HG03060 (cell line): ENCODE measurements at regions not wholly inside any gene's neighbourhood (a gene's known extent, or its start where the extent isn't known, plus 50 kb on each side); places are given as distances from the start of the nearest gene placed in this dataset.
"Not testable (repeated sequence)": the region's sequence is repeated elsewhere in the genome, so short reads cannot be mapped to it uniquely, and the experiment has no call there.

Experiments
- ATAC-seq: cut with Tn5 transposase; IDR thresholded peaks from one replicate; pipeline ENCODE4 v1.9.1; 2021; ENCODE audit warnings: low read depth, moderate number of reproducible peaks; ENCODE audit not compliant: unreplicated experiment

DNA sequence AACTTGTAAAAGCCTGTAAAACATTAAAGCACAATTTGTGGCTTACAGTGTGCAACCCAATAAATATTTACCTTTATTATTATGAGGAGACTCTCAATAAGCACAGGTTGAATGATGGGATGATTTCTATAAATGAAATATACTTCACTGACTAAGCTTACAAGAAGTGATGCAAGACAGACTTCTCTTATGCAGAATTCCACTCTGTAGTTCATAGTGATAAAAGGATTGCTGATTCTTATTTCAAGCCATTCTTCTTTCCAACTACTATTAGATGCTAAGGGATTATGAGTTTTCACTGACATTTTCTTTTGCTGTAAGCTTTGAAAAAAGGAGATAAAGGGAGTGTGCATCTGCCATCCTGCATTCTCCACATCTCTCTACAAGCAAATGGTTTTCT lies 149.0 kb upstream of the ARG1 start:
- no peak for ATAC-seq

DNA sequence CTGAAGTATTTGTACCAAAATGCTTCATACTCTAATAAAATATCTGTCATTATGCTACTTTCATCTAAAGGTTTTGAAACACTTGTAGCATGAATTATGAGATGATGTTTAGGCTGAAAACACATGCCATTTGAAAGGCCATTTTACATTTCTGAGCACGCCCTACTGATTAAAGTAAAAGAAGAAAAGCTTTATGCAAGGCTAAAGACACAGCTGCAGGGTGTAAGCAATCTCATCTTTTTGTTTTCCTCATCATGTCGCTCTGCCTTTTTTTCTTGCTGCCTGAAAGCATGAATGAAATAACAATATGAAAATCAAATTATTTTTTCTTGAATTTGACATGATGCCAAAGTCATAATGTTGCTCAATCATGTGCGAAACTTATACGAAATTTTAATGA lies 148.6 kb upstream of the ARG1 start:
- ATAC-seq: no peak

DNA sequence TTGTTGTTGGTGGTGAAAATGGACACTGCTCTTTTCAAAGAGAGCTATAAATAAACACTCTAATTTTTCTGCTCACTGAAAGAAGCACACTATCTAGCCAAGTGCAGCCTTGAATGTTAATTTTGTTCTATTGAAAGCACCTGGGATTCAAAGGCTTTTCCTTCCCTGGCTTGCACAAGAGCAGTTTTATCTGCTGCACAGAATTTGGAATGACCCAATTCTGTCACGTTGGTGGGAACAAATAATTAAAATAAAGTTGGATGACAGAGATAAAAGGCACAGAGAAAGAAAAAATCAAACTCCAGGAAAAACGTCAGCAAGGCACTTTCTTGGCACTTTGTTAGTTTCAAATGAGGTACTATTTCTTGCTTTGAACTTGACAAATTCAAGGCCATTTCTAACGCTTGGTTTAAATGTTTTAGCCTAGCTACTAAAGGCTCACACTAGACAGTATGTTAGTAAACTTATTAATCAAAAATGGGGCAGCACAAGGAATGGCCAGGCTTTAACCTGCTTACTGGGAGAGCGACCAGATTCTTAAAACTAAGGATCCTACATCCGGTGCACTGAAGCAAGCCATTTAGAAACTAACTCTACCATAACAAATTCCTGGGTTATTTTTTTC lies 145.5 kb upstream of the ARG1 start:
- no peak for ATAC-seq

DNA sequence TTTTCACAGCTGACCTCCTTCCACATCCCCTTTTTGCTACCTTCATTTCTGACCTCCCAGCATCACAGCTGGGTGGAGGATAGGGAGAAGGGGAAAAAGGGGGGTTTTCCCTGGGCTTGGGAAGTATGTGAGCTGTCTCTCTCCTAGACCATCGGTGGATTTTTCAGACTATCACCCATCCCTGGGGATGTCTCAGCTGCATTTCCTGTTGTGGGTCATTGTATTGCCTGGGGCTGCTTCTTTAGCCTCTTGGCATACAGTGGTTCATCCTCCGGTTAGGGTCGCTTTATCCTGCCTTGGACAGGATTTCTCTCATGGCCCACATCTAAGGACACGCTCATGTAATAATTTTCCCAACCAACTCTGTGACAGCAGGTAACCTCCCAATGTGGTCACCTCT lies 142.5 kb upstream of the ARG1 start:
- no peak for ATAC-seq

DNA sequence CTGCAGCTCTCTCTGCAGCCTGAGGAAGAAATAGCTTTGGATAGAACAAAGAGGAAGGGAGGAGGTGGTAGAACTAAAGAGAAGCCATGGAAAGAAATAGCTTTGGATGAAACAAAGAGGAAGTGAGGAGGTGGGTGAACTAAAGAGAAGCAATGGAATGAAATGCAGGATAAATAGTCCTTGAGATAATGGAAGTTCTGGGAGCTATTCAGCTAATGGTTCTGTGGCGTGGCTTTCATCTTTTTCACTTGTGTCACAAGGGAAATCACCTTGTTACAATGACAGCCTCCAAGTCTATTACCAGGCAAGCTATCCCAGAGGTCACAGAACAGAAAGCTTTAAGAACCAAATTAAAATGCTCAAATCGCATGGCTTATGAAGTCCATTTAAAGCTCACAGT lies 141.3 kb upstream of the ARG1 start:
- ATAC-seq: no peak

DNA sequence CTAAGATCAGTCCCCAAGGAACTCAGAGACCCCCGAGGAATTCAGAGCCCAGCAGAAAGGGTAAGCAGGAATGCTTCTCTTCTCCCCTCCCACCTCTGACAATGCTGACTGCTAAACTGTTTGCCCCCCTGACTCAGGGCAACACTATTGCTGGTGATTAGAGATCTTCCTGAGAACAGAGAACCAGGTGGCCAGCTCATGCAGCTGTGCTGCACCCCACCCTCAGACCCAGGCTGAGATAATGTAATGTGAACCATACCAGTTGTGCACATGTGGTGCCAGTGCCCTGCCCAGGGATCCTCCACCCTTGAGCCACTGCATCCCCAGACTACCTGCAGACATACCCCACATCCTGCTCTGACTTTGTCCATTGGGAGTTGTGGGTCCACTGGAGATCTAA lies 139.1 kb upstream of the ARG1 start:
- no peak for ATAC-seq

DNA sequence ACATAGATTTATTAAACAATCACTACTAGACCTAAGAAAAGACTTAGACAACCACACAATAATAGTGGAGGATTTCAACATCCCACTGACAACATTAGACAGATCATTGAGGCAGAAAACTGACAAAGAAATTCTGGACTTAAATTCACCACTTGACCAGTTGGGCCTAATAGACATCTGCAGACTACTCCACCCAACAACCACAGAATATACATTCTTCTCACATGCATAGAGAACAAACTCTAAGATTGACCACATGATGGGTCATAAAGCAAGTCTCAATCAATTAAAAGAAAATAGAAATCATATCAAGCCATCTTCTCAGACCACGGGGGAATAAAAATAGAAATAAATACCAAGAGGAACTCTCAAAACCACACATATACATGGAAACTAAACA lies 136.7 kb upstream of the ARG1 start:
- ATAC-seq: no peak

DNA sequence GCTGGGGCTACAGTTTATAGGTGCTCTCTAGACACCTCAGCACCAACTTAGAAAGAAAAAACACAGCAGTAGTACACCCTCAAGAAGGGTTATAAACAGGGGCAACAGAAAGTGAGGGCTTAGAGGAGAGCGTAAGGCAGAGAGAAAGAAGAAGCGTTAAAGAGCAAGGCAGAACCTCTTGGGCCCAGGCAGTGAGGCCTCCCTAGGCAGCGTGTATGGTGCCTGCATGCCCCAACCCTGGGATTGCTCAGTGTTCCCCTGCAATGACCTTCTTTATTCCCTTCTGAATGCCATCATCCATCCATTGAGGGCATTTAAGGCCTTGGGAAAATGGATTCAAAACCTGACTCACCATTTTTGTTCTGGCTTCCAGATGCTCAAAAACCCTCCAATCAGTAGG lies 130.0 kb upstream of the ARG1 start:
- no peak for ATAC-seq

DNA sequence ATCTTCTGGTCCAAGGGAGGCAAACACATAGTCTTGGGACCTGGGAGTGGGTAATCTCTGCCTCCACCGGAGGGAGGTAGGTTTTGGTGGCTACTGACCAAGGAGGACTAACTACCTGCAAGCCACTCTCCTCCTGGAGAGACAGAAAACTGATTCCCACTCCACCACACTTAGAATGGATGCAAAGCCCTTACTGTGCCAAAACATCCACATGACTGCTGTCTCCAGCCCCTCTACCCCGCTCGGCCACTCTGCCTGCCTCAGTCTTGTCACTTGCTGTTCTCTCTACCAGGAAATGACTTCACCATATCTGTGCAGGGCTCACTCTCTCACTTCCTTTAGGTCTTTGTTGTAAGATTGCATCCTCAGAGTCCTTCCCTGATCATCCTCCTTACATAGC lies 129.5 kb upstream of the ARG1 start:
- no peak for ATAC-seq

DNA sequence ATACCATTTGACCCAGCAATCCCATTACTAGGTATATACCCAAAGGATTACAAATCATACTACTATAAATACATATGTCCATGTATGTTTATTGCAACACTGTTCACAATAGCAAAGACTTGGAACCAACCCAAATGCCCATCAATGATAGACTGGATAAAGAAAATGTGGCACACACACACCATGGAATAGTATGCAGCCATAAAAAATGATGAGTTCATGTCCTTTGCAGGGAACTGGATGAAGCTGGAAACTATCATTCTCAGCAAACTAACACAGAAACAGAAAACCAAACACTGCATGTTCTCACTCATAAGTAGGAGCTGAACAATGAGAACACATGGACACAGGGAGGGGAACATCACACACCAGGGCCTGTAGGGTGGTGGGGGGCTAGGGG lies 127.7 kb upstream of the ARG1 start:
- ATAC-seq: not testable (repeated sequence)

DNA sequence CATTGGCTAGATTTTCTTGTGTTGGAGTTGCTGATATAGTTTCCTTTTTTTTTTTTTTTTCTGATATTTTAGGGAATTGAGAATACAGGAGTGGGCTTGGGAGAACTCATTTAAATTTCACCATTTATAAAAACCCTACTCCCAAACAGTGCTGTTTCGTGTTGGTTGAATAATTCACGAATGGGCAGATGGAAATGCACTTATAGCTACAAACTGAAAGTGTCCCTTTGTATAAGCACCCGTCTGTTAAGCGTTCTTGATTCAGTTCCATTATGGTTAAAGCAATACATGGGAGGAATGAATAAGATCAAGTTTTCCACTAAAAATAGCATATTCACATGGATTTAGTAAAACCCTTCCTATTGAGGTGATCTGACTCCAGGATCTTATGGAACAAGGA lies 122.2 kb upstream of the ARG1 start:
- ATAC-seq: no peak

DNA sequence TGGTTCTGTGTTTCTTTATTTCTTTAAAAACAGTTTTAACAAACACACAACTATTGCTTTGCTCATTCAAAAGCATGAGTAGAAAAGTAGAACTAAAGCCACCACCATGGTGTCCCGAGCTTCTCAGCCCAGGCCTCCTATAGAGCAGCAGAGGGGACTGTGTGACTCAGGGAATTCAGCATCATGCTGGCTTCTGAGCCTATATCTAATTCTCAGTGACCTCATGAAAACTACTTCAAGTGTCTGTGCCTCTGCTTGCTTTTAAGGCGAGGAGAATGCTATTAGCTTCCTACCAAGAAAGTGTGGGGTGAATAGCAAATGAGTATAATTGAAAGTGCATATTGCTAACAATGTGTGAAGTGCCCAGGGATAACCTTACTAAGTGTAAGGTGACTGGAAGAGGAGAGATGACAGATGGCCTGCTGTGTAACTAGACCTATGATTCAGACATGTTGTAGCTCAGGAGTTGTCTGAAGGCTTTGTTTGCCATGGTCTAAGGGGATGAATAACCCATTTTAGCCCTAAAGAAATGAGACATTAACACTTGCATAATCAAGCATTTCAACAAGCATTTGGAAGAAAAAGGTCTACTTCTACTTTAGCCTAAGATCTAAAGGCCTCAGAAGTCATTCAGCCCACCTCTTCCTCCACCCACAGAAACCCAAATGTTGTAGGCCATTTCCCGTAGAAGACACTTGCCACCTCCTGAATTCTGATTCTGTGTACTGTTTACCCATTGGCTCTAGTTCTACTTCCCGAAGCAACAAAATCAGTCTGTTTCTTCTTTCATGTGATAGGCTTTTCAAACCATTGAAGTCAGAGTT lies 121.5 kb upstream of the ARG1 start:
- no peak for ATAC-seq

DNA sequence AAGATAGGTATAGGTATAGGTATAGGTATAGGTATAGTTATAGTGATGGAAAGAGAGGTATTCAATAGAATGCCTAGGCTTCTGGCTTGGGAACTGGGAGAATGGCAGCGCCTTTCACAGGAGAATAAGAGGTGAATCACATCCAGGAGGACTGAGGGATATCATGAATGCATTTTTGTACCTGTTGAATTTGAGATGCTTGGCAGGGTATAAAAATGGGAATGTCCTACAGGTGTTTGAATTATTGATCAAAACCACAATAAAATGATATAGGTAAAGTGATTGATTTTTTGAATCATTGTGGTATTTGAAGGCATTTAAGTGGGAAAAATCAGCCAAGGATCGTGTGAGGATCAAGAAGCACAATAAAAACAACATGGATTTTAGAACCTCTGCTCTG lies 119.2 kb upstream of the ARG1 start:
- no peak for ATAC-seq

DNA sequence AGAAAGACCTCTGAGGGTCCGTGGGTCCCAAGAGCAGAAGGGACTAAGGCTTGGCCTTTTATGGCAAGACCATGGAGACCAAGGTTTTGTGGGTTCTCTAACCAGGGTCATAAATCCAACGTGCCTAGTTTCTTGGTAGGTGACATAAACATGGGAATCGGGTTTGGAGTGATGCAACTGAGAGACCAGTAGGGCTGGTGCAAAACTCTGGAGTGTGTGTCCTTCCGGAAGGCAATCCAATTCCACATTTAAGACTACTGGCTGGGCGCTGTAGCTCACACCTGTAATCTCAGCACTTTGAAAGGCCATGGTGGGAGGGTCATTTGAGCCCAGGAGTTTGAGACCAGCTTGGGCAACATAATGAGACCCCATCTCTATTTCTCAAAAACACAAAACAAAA lies 116.5 kb upstream of the ARG1 start:
- no peak for ATAC-seq

DNA sequence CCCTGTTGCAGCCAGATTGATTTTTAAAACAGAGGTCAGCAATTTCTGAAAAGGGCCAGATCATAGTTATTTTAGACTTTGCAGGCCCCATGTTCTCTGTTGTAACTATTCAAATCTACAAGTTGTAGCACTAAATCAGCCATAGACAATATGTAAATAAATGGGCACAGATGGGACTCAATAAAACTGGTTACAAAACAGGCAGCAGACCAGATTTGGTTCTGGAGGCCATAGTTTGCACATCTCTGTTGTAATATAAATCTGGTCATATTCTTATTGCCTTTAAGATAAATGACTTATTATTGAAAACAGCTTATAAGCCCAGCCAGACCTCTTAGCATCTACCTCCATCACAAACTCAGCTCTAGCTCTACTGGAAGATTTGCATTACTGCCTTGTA lies 114.0 kb upstream of the ARG1 start:
- ATAC-seq: no peak

DNA sequence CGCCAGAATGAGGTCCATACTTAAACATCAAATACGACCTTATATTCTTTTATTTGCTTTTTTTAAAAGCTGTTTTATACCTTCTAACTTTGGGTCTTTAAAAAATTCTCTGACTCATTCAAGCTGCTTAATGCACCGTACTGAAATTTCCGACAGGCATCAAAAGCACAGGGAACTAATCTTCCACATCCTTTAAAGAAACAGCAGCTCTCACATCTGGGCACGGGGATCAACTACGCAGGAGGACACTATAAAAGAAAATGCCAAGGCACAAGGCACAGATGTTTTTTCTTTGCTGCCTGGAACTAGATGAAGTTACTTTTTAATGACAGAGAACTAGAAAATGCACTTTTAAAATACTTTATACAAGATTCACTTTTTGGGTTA lies 112.4 kb upstream of the ARG1 start:
- ATAC-seq: no peak

DNA sequence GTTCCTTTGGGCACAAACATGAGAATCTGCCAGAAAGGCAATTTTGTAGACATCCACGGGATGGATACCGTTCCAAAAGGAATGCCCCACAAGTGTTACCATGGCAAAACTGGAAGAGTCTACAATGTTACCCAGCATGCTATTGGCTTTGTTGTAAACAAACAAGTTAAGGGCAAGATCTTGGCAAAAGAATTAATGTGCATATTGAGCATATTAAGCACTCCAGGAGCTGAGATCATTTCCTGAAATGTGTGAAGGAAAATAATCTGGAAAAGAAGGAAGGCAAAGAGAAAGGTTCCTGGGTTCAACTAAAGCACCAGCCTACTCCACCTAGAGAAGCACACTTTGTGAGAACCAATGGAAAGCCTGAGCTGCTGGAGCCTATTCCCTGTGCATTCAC lies 103.9 kb upstream of the ARG1 start:
- ATAC-seq: no peak

DNA sequence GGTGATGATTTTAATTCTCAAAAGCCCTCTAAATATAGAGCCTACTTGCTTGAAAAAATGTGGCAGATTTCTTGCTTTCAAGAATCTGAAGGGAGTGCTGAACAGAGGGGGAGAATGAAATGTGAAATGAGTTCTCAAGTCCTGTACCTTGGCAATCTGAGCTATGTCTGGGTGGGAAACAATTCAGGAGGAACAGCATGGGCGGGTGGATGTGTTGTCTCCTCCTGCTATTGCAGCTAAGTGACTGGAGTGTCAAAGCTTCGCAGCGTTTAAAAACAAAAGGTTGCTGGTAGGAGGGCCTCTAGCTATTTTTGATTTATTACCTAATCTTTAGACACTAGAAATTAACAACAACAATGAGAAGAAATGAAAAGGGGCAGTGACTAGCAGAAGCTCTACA lies 102.5 kb upstream of the ARG1 start:
- no peak for ATAC-seq

DNA sequence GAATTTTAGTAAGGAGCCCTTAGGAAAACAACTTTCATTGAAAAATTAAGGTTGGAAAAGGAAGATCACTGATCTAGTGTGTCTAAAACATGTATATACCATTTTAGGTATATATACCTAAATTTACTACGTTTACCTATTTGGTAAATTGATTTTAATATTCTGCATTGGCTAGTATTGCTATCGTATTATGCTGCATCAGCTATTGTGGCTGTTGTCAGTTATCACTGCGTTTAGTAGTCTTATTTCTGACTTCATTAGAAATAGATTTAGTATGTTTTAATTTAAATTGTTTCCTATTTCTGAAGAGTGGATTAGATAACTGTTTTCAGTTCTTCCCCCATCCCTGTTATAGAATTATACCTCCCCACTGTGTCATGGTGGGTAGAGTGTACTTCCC lies 101.7 kb upstream of the ARG1 start:
- ATAC-seq: no peak

DNA sequence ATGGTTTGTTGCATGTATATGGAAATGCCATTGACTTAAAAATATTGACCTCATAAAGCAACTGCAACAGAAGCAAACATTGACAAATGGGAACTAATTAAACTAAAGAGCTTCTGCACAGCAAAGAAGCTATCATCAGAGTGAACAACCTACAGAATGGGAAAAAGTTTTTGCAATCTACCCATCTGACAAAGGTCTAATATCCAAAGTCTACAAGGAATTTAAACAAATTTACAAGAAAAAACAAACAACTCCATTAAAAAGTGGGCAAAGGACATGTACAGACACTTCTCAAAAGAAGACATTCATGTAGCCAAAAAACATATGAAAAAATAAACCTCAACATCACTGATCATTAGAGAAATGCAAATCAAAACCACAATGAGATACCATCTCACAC lies 99.7 kb upstream of the ARG1 start:
- not testable (repeated sequence) for ATAC-seq

DNA sequence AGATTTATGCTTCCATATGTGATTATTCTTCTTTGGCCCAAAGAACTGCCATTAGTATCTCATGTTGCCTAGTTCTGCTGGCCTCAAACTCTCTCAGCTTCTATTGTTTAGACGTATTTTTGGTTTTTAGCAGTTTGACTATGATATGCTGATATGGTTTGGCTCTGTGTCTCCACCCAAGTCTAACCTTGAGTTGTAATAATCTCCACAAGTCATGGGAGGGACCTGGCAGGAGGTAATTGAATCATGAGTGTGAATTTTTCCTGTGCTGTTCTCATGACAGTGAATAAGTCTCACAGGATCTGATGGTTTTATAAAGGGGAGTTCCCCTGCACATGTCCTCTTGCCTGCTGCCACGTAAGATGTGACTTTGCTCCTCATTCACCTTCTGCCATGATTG lies 96.7 kb upstream of the ARG1 start:
- no peak for ATAC-seq

DNA sequence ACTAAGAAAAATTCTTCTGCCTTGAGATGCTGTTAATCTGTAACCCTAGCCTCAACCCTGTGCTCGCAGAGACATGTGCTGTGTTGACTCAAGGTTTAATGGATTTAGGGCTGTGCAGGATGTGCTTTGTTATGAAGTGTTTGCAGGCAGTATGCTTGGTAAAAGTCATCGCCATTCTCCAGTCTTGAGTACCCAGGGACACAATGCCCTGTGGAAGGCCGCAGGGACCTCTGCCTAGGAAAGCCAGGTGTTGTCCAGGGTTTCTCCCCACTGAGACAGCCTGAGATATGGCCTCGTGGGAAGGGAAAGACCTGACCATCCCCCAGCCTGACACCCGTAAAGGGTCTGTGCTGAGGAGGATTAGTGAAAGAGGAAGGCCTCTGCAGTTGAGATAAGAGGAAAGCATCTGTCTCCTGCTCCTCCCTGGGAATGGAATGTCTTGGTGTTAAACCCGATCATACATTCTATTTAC lies 94.2 kb upstream of the ARG1 start:
- not testable (repeated sequence) for ATAC-seq
